Liver (tissue), 8 donors: ENCODE measurements at regions not wholly inside any gene's neighbourhood (a gene's known extent, or its start where the extent isn't known, plus 50 kb on each side); places are given as distances from the start of the nearest gene placed in this dataset.

ENCODE experiments used
- DNase-seq: peaks from one replicate; pipeline ENCODE4 v3.0.0-alpha.2; 2017; ENCODE audit warnings: low spot score
- H3K27ac ChIP-seq, 2 donors: one replicate each; pipeline ENCODE4 v1.7.0; 2013; ENCODE audit warnings: inconsistent platforms in 2 of 2, low read length in 2 of 2, control low read depth in 1 of 2, low read depth in 1 of 2, mild to moderate bottlenecking in 1 of 2
- H3K27me3 ChIP-seq, 4 donors: one replicate each; pipeline versions ENCODE4 v1.6.1 to v1.7.0; 2013; ENCODE audit warnings: low read length in 3 of 4, inconsistent platforms in 1 of 4, mild to moderate bottlenecking in 1 of 4, moderate library complexity in 1 of 4; ENCODE audit not compliant: control insufficient read depth in 4 of 4, insufficient read depth in 4 of 4
- H3K36me3 ChIP-seq, 4 donors: one replicate each; pipeline versions ENCODE4 v1.6.1 to v1.7.0; 2013; ENCODE audit warnings: low read length in 3 of 4, mild to moderate bottlenecking in 3 of 4, low read depth in 1 of 4, moderate library complexity in 1 of 4; ENCODE audit not compliant: control insufficient read depth in 4 of 4, insufficient read depth in 3 of 4
- H3K4me1 ChIP-seq, 4 donors: one replicate each; pipeline versions ENCODE4 v1.6.1 to v1.7.0; 2013; ENCODE audit warnings: low read length in 3 of 4, mild to moderate bottlenecking in 3 of 4, moderate library complexity in 1 of 4; ENCODE audit not compliant: control insufficient read depth in 4 of 4, insufficient read depth in 4 of 4
- H3K4me3 ChIP-seq, 3 donors: one replicate each; pipeline versions ENCODE4 v1.6.1 to v1.7.0; 2013; ENCODE audit warnings: low read length in 3 of 3, control low read depth in 1 of 3, low read depth in 1 of 3, mild to moderate bottlenecking in 1 of 3
- H3K9ac ChIP-seq, 2 donors: one replicate each; pipeline ENCODE4 v1.7.0; 2013; ENCODE audit warnings: low read length in 2 of 2, mild to moderate bottlenecking in 2 of 2, moderate library complexity in 2 of 2, control low read depth in 1 of 2, low read depth in 1 of 2
- H3K9me3 ChIP-seq, 4 donors: one replicate each; pipeline versions ENCODE4 v1.6.1 to v1.7.0; 2013; ENCODE audit warnings: low read length in 3 of 4; ENCODE audit not compliant: control insufficient read depth in 4 of 4
- CTCF ChIP-seq: fragments of 150-350 bp; IDR thresholded peaks from 2 replicates; pipeline ENCODE4 v1.5.1; 2017; ENCODE audit warnings: improper control_type of control experiment, low read depth, low read length; ENCODE audit not compliant: missing input control
- FOXA2 ChIP-seq: IDR thresholded peaks from 2 replicates; pipeline ENCODE4 v1.6.1; 2016; ENCODE audit warnings: antibody characterized with exemption
- HNF4A ChIP-seq, 2 donors: conservative IDR thresholded peaks; 2 replicates each; pipeline ENCODE4 v1.6.1; 2016; ENCODE audit warnings: antibody characterized with exemption in 2 of 2, mild to moderate bottlenecking in 2 of 2
- HNF4G ChIP-seq: IDR thresholded peaks from 2 replicates; pipeline ENCODE4 v1.6.1; 2016; ENCODE audit warnings: antibody characterized with exemption
- JUND ChIP-seq, 2 donors: IDR thresholded peaks; 2 replicates each; pipeline ENCODE4 v1.6.1; 2016; ENCODE audit warnings: antibody characterized with exemption in 2 of 2
- NR2F2 ChIP-seq: IDR thresholded peaks from 2 replicates; pipeline ENCODE4 v1.6.1; 2016; ENCODE audit warnings: antibody characterized with exemption
- RAD21 ChIP-seq, 2 donors: IDR thresholded peaks; 2 replicates each; pipeline ENCODE4 v1.6.1; 2016; ENCODE audit warnings: antibody characterized with exemption in 2 of 2, mild to moderate bottlenecking in 2 of 2
- REST ChIP-seq: IDR thresholded peaks from 2 replicates; pipeline ENCODE4 v1.6.1; 2016; ENCODE audit warnings: antibody characterized with exemption, mild to moderate bottlenecking
- RXRA ChIP-seq, 2 donors: IDR thresholded peaks; 2 replicates each; pipeline ENCODE4 v1.6.1; 2017 to 2018; ENCODE audit warnings: antibody characterized with exemption in 2 of 2, mild to moderate bottlenecking in 1 of 2
- SP1 ChIP-seq: IDR thresholded peaks from 2 replicates; pipeline ENCODE4 v1.6.1; 2018; ENCODE audit warnings: antibody characterized with exemption, mild to moderate bottlenecking
- TAF1 ChIP-seq: conservative IDR thresholded peaks from 2 replicates; pipeline ENCODE4 v1.6.1; 2016; ENCODE audit warnings: antibody characterized with exemption, mild to moderate bottlenecking
- YY1 ChIP-seq: IDR thresholded peaks from 2 replicates; pipeline ENCODE4 v1.6.1; 2016; ENCODE audit warnings: antibody characterized with exemption, mild to moderate bottlenecking
- ZBTB33 ChIP-seq: IDR thresholded peaks from 2 replicates; pipeline ENCODE4 v1.6.1; 2016; ENCODE audit warnings: antibody characterized with exemption
- WGBS: extraction: QIAGEN DNeasy Blood & Tissue Kit; methylation state at CpG from one replicate; pipeline ENCODE4 v1.1.7; 2013; 5-methylcytosine and 5-hydroxymethylcytosine counted together
- TF ChIP-seq, protein P1 (sequence below): IDR thresholded peaks from 2 replicates; pipeline ENCODE4 v1.6.1; 2016; ENCODE audit warnings: antibody characterized with exemption
- donor health status: healthy.
- donor health status: healthy.
- donor health status: healthy.
- donor health status: healthy.
- donor health status: healthy.

DNA sequence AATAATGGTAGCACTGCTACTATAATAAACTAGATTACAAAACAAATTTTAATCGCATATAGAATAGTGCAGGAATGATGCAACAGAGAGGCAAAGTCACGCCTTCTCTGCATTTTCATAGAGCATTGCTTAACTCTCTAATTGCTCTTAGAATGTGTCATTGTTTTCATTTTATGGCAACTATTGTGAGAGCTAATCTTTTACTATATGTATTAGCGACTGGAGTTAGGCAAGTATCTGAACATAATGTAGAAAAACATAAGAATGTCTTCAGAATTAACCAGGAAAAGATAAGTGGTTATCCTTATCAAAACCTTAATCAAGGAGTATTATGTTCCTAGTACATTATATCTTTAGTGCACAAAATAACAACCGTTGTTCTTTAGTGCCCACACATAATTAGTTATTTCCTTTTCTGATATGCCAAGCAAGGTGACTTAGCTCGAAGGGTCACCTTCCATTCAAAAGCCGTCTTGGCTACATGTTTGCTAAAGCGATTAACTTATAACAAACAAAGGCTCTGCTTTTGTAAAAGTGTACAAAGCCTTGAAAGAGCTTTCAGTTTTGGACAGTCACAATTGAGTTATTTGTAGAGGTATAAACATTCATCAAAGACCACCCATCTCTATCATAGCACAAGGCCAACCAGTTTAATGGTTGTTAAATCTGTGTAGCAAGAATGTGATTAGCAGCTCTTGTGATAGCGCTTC, 1328.9 kb downstream of the ROBO2 start:
- DNase-seq, result no peak

More for the DNA sequence above, 1328.9 kb downstream of the ROBO2 start:
- Histone ChIP-seq H3K9me3 (no peaks in the 10 kb centered on the region), H3K27me3 (no peaks in the 10 kb centered on the region), H3K4me1 (no peaks in the 10 kb centered on the region), H3K36me3 (no peaks in the 10 kb centered on the region), H3K27ac (no peak overlapping the region), H3K9ac (no peak overlapping the region), H3K4me3 (no peak overlapping the region)
- 78% methylated on average over 8 of the region's 8 CpGs for WGBS
- TF ChIP-seq NR2F2 (no peak), YY1 (no peak), REST (no peak), TAF1 (no peak), ZBTB33 (no peak), FOXA2 (no peak), RXRA (IDR thresholded peaks at IDR 0.05) (no peak), RAD21 (IDR thresholded peaks at IDR 0.05) (no peak), HNF4G (no peak), JUND (IDR thresholded peaks at IDR 0.05) (no peak), CTCF (no peak), HNF4A (conservative IDR thresholded peaks at IDR 0.05) (no peak), SP1 (no peak)
- TF ChIP-seq, protein P1, sequence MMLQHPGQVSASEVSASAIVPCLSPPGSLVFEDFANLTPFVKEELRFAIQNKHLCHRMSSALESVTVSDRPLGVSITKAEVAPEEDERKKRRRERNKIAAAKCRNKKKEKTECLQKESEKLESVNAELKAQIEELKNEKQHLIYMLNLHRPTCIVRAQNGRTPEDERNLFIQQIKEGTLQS, result no peak
